HCT116 (cell line): ENCODE measurements at regions not wholly inside any gene's neighbourhood (a gene's known extent, or its start where the extent isn't known, plus 50 kb on each side); places are given as distances from the start of the nearest gene placed in this dataset.

Source experiments
- ATAC-seq: fragments of 200-7000 bp; cut with Tn5 transposase; 2 replicates; pipeline ENCODE4 v1.9.1; 2020; ENCODE audit warnings: mild to moderate bottlenecking, moderate library complexity
- BruUV-seq: library from RNA; stranded (reverse); fragments of 400-500 nt; replicated peaks from 2 replicates; lab custom pipeline; 2021; lab: Mats Ljungman, UMichigan
- CTCF ChIA-PET: fragments of 300-600 bp; sonication (Branson Sonifier 250); formaldehyde crosslinking; loops from one replicate; lab custom pipeline; 2021; ENCODE audit warnings: antibody characterized with exemption; lab: Charles Lee
- POLR2A ChIA-PET: fragments of 300-600, 350-600 bp; sonication (Branson Sonifier 250); formaldehyde crosslinking; loops from one replicate; lab custom pipeline; 2021; ENCODE audit warnings: antibody characterized with exemption; lab: Charles Lee
- RAD21 ChIA-PET, 2 experiments: fragments of 300-600 bp; sonication (Branson Sonifier 250); formaldehyde crosslinking; loops; one replicate each; lab custom pipeline; 2023; ENCODE audit warnings: low total read pairs in 2 of 2; ENCODE audit not compliant: uncharacterized antibody in 2 of 2, unreplicated experiment in 2 of 2, low non-redundant PET in 1 of 2; lab: Charles Lee
- DNase-seq: peaks from one replicate; pipeline ENCODE4 v3.0.0-alpha.2; 2010; ENCODE audit warnings: low read depth, low spot score
- H2AFZ ChIP-seq: fragments of 200-600 bp; shearing (Covaris generic), sonication (generic); 2 replicates; pipeline ENCODE4 v1.6.1; 2017; ENCODE audit warnings: low read depth, mixed run types, mixed read lengths, antibody characterized with exemption, low read length; ENCODE audit not compliant: poor library complexity, severe bottlenecking
- H3K27ac ChIP-seq: 2 replicates; pipeline ENCODE4 v1.5.1; 2012; ENCODE audit warnings: low read depth, low read length
- H3K27me3 ChIP-seq: fragments of 200-600 bp; sonication (generic); 2 replicates; pipeline ENCODE4 v1.6.1; 2016; ENCODE audit warnings: mixed run types, low read length, mixed read lengths; ENCODE audit not compliant: insufficient read depth
- H3K36me3 ChIP-seq, 2 experiments: fragments of 200-500 bp in 1 of 2; fragments of 200-600 bp in 1 of 2; sonication (Bioruptor generic) in 1 of 2; sonication (generic) in 1 of 2; 2 replicates each; pipeline versions ENCODE4 v1.5.1 to v1.6.1; 2014 to 2016; ENCODE audit warnings: low read length in 2 of 2, inconsistent platforms in 1 of 2, mixed read lengths in 1 of 2, mixed run types in 1 of 2; ENCODE audit not compliant: insufficient read depth in 2 of 2, control insufficient read depth in 1 of 2
- H3K4me1 ChIP-seq, 2 experiments: fragments of 200-600 bp in 1 of 2; sonication (generic) in 1 of 2; 2 replicates each; pipeline versions ENCODE4 v1.5.1 to v1.6.1; 2012 to 2017; ENCODE audit warnings: low read length in 2 of 2, inconsistent platforms in 1 of 2, mild to moderate bottlenecking in 1 of 2, mixed read lengths in 1 of 2, mixed run types in 1 of 2, moderate library complexity in 1 of 2; ENCODE audit not compliant: insufficient read depth in 2 of 2, control insufficient read depth in 1 of 2
- H3K4me2 ChIP-seq: fragments of 200-600 bp; sonication (generic); 2 replicates; pipeline ENCODE4 v1.6.1; 2017; ENCODE audit warnings: mixed run types, low read length, mixed read lengths
- H3K4me3 ChIP-seq, 2 experiments: fragments of 200-600 bp in 1 of 2; sonication (generic) in 1 of 2; replicated peaks in 1 of 2; 2 replicates each; pipeline ENCODE4 v1.5.1; 2011 to 2016; ENCODE audit warnings: low read length in 2 of 2, control low read depth in 1 of 2, low read depth in 1 of 2, mild to moderate bottlenecking in 1 of 2, mixed read lengths in 1 of 2, mixed run types in 1 of 2
- H3K79me2 ChIP-seq: fragments of 200-600 bp; sonication (generic); 2 replicates; pipeline ENCODE4 v1.6.1; 2017; ENCODE audit warnings: mild to moderate bottlenecking, mixed run types, low read length, moderate library complexity, mixed read lengths; ENCODE audit not compliant: insufficient read depth
- H3K9ac ChIP-seq: fragments of 200-600 bp; sonication (generic); 2 replicates; pipeline ENCODE4 v1.6.1; 2016; ENCODE audit warnings: low read length, mixed read lengths
- H3K9me2 ChIP-seq: fragments of 200-600 bp; sonication (generic), shearing (Covaris generic); 2 replicates; pipeline ENCODE4 v1.6.1; 2017; ENCODE audit warnings: mixed run types, mild to moderate bottlenecking, moderate library complexity; ENCODE audit not compliant: insufficient read depth
- H3K9me3 ChIP-seq, 2 experiments: fragments of 200-500 bp in 1 of 2; fragments of 200-600 bp in 1 of 2; sonication (Bioruptor generic) in 1 of 2; sonication (generic) in 1 of 2; 2 replicates each; pipeline ENCODE4 v1.6.1; 2014 to 2017; ENCODE audit warnings: low read length in 2 of 2, mixed read lengths in 2 of 2, inconsistent platforms in 1 of 2, low read depth in 1 of 2, mild to moderate bottlenecking in 1 of 2, mixed run types in 1 of 2, moderate library complexity in 1 of 2; ENCODE audit not compliant: control insufficient read depth in 1 of 2, insufficient read depth in 1 of 2
- H4K20me1 ChIP-seq: fragments of 200-600 bp; sonication (generic), shearing (Covaris generic); 2 replicates; pipeline ENCODE4 v1.6.1; 2017; ENCODE audit warnings: mixed run types, mild to moderate bottlenecking, moderate library complexity; ENCODE audit not compliant: insufficient read depth
- CEBPB ChIP-seq: IDR thresholded peaks from 2 replicates; pipeline ENCODE4 v1.6.1; 2012; ENCODE audit warnings: low read depth
- ELF1 ChIP-seq: IDR thresholded peaks from 2 replicates; pipeline ENCODE4 v1.6.1; 2012; ENCODE audit warnings: low read depth, borderline replicate concordance
- EZH2 ChIP-seq: fragments of 200-600 bp; sonication (generic); IDR thresholded peaks from 2 replicates; pipeline ENCODE4 v1.6.1; 2017; ENCODE audit warnings: antibody characterized with exemption, mixed run types
- EZH2phosphoT487 ChIP-seq: fragments of 200-600 bp; IDR thresholded peaks from 2 replicates; pipeline ENCODE4 v1.6.1; 2018; ENCODE audit warnings: antibody characterized with exemption, borderline replicate concordance
- FOSL1 ChIP-seq: IDR thresholded peaks from 2 replicates; pipeline ENCODE4 v1.6.1; 2012; ENCODE audit warnings: low read depth
- RAD21 ChIP-seq: IDR thresholded peaks from 2 replicates; pipeline ENCODE4 v1.6.1; 2012; ENCODE audit warnings: low read depth, mild to moderate bottlenecking
- SIN3A ChIP-seq: IDR thresholded peaks from 2 replicates; pipeline ENCODE4 v1.6.1; 2012; ENCODE audit warnings: low read depth
- SP1 ChIP-seq: IDR thresholded peaks from 2 replicates; pipeline ENCODE4 v1.6.1; 2012; ENCODE audit warnings: low read depth
- SRF ChIP-seq: IDR thresholded peaks from 2 replicates; pipeline ENCODE4 v1.6.1; 2012; ENCODE audit warnings: low read depth
- TCF7L2 ChIP-seq: IDR thresholded peaks from 2 replicates; pipeline ENCODE4 v1.7.0; 2011; ENCODE audit warnings: borderline replicate concordance, inconsistent platforms; ENCODE audit not compliant: insufficient read depth, insufficient read length; ENCODE audit errors: extremely low read depth
- ZFX ChIP-seq: fragments of 450-650 bp; IDR thresholded peaks from 2 replicates; pipeline ENCODE4 v1.6.1; 2017
- ZNF274 ChIP-seq: fragments of 200-500 bp; sonication (Bioruptor generic); IDR thresholded peaks from 2 replicates; pipeline ENCODE4 v1.6.1; 2014; ENCODE audit warnings: mild to moderate bottlenecking, low read depth, low read length, inconsistent platforms
- intact Hi-C: fragments of 100-400 bp; cut with micrococcal nuclease; formaldehyde crosslinking; loops from 2 replicates; pipeline ENCODE4 v1.10.0; 2022
- TF ChIP-seq, protein P1 (sequence below): IDR thresholded peaks from 2 replicates; pipeline ENCODE4 v1.6.1; 2011; ENCODE audit warnings: mild to moderate bottlenecking, low read length, moderate library complexity; ENCODE audit not compliant: insufficient replicate concordance; ENCODE audit errors: extremely low read depth
- TF ChIP-seq, protein P2 (sequence below), 3 experiments: fragments of 200-600 bp in 1 of 3; sonication (generic) in 1 of 3; IDR thresholded peaks in 2 of 3; conservative IDR thresholded peaks in 1 of 3; 2 replicates each; pipeline ENCODE4 v1.5.1; 2012 to 2017; ENCODE audit warnings: low read depth in 2 of 3, low read length in 2 of 3, antibody characterized with exemption in 1 of 3, borderline replicate concordance in 1 of 3, control low read depth in 1 of 3, mild to moderate bottlenecking in 1 of 3, mixed read lengths in 1 of 3, mixed run types in 1 of 3, moderate library complexity in 1 of 3; ENCODE audit not compliant: insufficient read depth in 1 of 3

DNA sequence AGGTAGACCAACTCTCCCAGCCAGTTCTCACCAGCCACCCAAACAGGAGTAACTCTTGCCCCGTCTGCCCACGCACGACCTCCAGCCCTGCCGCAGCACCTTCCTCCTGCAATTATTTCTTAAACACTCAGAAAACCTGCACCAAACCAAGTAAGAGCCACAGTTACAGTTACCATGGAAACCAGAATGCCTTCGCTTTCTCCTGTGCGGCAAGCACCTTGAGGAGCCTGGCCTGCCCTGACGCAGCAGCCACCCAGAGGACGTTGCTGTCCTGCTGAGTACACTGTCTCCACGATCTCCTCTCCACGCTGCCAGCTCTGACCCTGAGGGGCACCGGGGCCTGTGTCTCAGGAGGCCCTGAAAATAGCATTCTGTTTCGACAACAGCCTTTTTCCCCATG is 94.3 kb upstream of the SMIM21 start:
- no peaks in the 10 kb centered on the region for H4K20me1 ChIP-seq
- no peak for ATAC-seq
- H3K9ac ChIP-seq, result no peak overlapping the region
- H3K27me3 ChIP-seq, result no peaks in the 10 kb centered on the region
- no peak for TF ChIP-seq ELF1
- BruUV-seq, result no TSS peak
- no peak overlapping the region for H3K4me2 ChIP-seq
- no peak overlapping the region for H3K27ac ChIP-seq
- H2AFZ ChIP-seq, result no peak overlapping the region
- H3K9me3 ChIP-seq, result no peaks in the 10 kb centered on the region
- intact Hi-C loops, result no loop called here
- no peak overlapping the region for H3K4me3 ChIP-seq
- POLR2A ChIA-PET, result no interaction called here
- H3K36me3 ChIP-seq, result no peaks in the 10 kb centered on the region
- no peaks in the 10 kb centered on the region for H3K4me1 ChIP-seq
- no peak for DNase-seq
- RAD21 ChIA-PET, result no interaction called here
- no peaks in the 10 kb centered on the region for H3K79me2 ChIP-seq
- CTCF ChIA-PET, result no interaction called here
- no peaks in the 10 kb centered on the region for H3K9me2 ChIP-seq

DNA sequence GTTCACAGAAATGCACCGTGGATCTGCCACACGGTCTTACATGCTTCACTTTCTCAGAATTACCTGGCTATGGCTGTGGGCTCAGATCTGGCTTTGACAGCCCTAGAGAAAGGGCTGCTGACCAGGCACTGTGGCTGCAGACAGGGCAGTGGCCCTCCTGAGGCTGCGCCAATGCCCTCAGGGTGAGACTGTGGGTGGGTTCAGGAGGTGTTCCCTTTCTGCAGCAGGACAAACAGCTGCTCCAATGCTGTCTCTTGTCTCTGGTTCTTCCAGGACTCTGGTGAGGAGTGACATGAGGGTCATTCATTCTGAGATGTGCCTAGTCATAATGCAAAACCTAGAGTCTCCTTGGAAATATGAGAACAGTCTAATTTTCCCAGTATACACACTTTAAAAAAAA is 90.5 kb upstream of the SMIM21 start:
- BruUV-seq, result no TSS peak

More for the DNA sequence above, 90.5 kb upstream of the SMIM21 start:
- TF ChIP-seq SRF (no peak), FOSL1 (no peak), EZH2phosphoT487 (no peak), TCF7L2 (no peak), SP1 (no peak), ZNF274 (no peak), ELF1 (no peak), EZH2 (no peak), RAD21 (no peak), ZFX (no peak), CEBPB (no peak), SIN3A (no peak)
- TF ChIP-seq, protein P1, sequence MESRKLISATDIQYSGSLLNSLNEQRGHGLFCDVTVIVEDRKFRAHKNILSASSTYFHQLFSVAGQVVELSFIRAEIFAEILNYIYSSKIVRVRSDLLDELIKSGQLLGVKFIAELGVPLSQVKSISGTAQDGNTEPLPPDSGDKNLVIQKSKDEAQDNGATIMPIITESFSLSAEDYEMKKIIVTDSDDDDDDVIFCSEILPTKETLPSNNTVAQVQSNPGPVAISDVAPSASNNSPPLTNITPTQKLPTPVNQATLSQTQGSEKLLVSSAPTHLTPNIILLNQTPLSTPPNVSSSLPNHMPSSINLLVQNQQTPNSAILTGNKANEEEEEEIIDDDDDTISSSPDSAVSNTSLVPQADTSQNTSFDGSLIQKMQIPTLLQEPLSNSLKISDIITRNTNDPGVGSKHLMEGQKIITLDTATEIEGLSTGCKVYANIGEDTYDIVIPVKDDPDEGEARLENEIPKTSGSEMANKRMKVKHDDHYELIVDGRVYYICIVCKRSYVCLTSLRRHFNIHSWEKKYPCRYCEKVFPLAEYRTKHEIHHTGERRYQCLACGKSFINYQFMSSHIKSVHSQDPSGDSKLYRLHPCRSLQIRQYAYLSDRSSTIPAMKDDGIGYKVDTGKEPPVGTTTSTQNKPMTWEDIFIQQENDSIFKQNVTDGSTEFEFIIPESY, result no peak
- TF ChIP-seq, protein P2, sequence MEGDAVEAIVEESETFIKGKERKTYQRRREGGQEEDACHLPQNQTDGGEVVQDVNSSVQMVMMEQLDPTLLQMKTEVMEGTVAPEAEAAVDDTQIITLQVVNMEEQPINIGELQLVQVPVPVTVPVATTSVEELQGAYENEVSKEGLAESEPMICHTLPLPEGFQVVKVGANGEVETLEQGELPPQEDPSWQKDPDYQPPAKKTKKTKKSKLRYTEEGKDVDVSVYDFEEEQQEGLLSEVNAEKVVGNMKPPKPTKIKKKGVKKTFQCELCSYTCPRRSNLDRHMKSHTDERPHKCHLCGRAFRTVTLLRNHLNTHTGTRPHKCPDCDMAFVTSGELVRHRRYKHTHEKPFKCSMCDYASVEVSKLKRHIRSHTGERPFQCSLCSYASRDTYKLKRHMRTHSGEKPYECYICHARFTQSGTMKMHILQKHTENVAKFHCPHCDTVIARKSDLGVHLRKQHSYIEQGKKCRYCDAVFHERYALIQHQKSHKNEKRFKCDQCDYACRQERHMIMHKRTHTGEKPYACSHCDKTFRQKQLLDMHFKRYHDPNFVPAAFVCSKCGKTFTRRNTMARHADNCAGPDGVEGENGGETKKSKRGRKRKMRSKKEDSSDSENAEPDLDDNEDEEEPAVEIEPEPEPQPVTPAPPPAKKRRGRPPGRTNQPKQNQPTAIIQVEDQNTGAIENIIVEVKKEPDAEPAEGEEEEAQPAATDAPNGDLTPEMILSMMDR (IDR thresholded peaks at IDR 0.05 in 2 of 3, conservative IDR thresholded peaks at IDR 0.05 in 1 of 3; ENCODE audit: borderline replicate concordance in 1 of 3, insufficient read depth in 1 of 3, low read depth in 2 of 3, low read length in 2 of 3), result no peak
- intact Hi-C loops, result no loop called here
- POLR2A ChIA-PET, result no interaction called here
- H3K9me2 ChIP-seq, result no peaks in the 10 kb centered on the region
- no peaks in the 10 kb centered on the region for H3K36me3 ChIP-seq
- CTCF ChIA-PET, result no interaction called here
- ATAC-seq, result no peak
- H3K4me1 ChIP-seq, result no peaks in the 10 kb centered on the region
- H3K9ac ChIP-seq, result no peak overlapping the region
- DNase-seq, result no peak
- H4K20me1 ChIP-seq, result no peaks in the 10 kb centered on the region
- H3K4me3 ChIP-seq, result no peak overlapping the region
- no peaks in the 10 kb centered on the region for H3K79me2 ChIP-seq
- H3K27ac ChIP-seq, result no peak overlapping the region
- H3K9me3 ChIP-seq, result no peaks in the 10 kb centered on the region
- no peak overlapping the region for H3K4me2 ChIP-seq
- no peaks in the 10 kb centered on the region for H3K27me3 ChIP-seq
- RAD21 ChIA-PET, result no interaction called here
- no peak overlapping the region for H2AFZ ChIP-seq
